GM06990 (cell line): ENCODE measurements at regions not wholly inside any gene's neighbourhood (a gene's known extent, or its start where the extent isn't known, plus 50 kb on each side); places are given as distances from the start of the nearest gene placed in this dataset.

Source experiments
- DNase-seq: peaks from one replicate; pipeline ENCODE4 v3.0.0-alpha.2; 2011; ENCODE audit not compliant: insufficient read length; ENCODE audit errors: extremely low read depth
- H3K27me3 ChIP-seq: replicated peaks from 2 replicates; pipeline ENCODE4 v1.6.0; 2011; ENCODE audit warnings: low read length; ENCODE audit not compliant: control insufficient read depth, insufficient read depth
- H3K36me3 ChIP-seq: 2 replicates; pipeline ENCODE4 v1.5.1; 2011; ENCODE audit warnings: low read length; ENCODE audit not compliant: control insufficient read depth, insufficient read depth
- H3K4me3 ChIP-seq: replicated peaks from 2 replicates; pipeline ENCODE4 v1.5.1; 2011; ENCODE audit warnings: low read depth, mild to moderate bottlenecking, control low read depth, low read length
- CTCF ChIP-seq: IDR thresholded peaks from 2 replicates; pipeline ENCODE4 v1.5.1; 2011; ENCODE audit warnings: low read length, control low read depth, mild to moderate bottlenecking, inconsistent platforms; ENCODE audit not compliant: insufficient read depth, poor library complexity, severe bottlenecking

- Histone ChIP-seq H3K4me3 (no peak overlapping the region), H3K27me3 (no peaks in the 10 kb centered on the region), H3K36me3 (no peaks in the 10 kb centered on the region)
- TF ChIP-seq CTCF, result no peak
- DNase-seq, result no peak
Observed at GRCh38 chr2:163479599-163479998, 256.2 kb downstream of the FIGN start.

GRCh38 chr2:163475815-163476214 lies 260.0 kb downstream of the FIGN start:
- no peaks in the 10 kb centered on the region for H3K27me3 ChIP-seq
- no peak for DNase-seq
- no peaks in the 10 kb centered on the region for H3K36me3 ChIP-seq
- no peak for TF ChIP-seq CTCF
- no peak overlapping the region for H3K4me3 ChIP-seq

- no peak for TF ChIP-seq CTCF
- Histone ChIP-seq H3K36me3 (no peaks in the 10 kb centered on the region), H3K27me3 (no peaks in the 10 kb centered on the region), H3K4me3 (no peak overlapping the region)
- no peak for DNase-seq
Observed at GRCh38 chr2:163474889-163475288, 260.9 kb downstream of the FIGN start.

- no peaks in the 10 kb centered on the region for H3K36me3 ChIP-seq
- no peak overlapping the region for H3K4me3 ChIP-seq
- no peak for DNase-seq
- TF ChIP-seq CTCF, result no peak
- no peaks in the 10 kb centered on the region for H3K27me3 ChIP-seq
Observed at GRCh38 chr2:163474319-163474744, 261.5 kb downstream of the FIGN start.

- no peak for DNase-seq
- Histone ChIP-seq H3K4me3 (no peak overlapping the region), H3K27me3 (no peaks in the 10 kb centered on the region), H3K36me3 (no peaks in the 10 kb centered on the region)
- TF ChIP-seq CTCF, result no peak
Observed at GRCh38 chr2:163471947-163472346, 263.9 kb downstream of the FIGN start.

GRCh38 chr2:163469561-163469962 lies 266.2 kb downstream of the FIGN start:
- Histone ChIP-seq H3K36me3 (no peaks in the 10 kb centered on the region), H3K4me3 (no peak overlapping the region), H3K27me3 (no peaks in the 10 kb centered on the region)
- no peak for DNase-seq
- TF ChIP-seq CTCF, result no peak
